SIG-M5 treated with dmso at 0.1 percent for 504 hours (cell line): ENCODE measurements at regions not wholly inside any gene's neighbourhood (a gene's known extent, or its start where the extent isn't known, plus 50 kb on each side); places are given as distances from the start of the nearest gene placed in this dataset.
"Not testable (repeated sequence)": the region's sequence is repeated elsewhere in the genome, so short reads cannot be mapped to it uniquely, and the experiment has no call there.

Experiments
- DNase-seq: peaks from one replicate; lab custom pipeline; 2025; ENCODE audit not compliant: unreplicated experiment; lab: John Stamatoyannopoulos, UW

DNA sequence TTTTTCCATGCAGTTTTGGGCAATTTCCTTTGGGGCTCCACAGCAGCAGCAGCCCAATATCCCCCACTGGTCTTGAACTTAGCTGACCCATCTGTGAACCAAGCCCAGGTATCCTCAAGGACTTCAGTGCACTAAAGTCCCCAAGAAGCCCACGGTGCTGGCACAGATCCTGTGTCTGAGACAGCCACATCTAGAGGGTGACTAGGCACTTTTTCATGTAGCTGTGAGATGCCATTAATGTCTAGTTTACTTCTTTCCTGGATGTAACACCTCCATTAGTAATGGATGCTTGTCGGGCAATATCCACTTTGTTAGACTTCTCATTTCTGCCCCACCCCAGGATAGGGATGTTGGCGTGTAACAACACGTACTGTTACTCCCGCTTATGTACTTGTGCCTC is 117.9 kb downstream of the GPCPD1 start:
- DNase-seq, result no peak

DNA sequence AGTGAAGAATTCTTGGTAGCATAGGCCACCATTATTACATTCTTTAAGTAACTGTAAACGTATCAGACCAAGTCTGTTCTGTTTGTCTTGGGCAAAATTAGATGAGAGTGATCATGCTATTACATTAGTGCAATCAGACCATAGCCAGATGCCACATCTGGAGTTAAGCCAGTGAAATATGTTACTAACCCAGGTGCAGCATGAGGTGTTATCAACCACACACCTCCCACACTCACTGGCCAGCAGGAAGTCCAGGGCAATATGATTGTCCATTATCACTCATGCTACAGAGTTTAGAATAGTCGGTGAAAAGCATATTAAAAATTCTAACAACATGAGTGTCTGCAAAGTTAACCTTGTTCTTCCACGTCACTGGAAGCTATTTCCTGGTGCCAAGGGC is 119.4 kb downstream of the GPCPD1 start:
- no peak for DNase-seq

DNA sequence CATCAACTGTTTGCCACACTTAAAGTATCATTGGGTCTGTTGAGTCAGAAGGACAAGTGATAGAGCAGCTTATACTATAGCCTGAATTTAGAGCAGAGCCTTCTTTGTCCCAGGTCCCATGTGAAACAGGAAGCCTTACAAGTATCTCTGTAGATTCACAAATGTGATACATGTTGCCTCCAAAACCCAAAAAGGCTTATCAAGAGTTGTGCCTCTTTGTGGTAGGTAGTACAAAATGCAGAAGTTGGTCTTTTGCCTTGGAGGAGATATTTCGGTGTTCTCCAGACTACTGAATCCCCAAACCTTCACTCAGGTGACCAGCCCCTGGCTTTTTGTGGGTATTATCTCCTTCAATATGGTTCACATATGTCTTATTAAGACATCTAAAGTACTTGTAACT is 121.2 kb downstream of the GPCPD1 start:
- DNase-seq, result no peak

DNA sequence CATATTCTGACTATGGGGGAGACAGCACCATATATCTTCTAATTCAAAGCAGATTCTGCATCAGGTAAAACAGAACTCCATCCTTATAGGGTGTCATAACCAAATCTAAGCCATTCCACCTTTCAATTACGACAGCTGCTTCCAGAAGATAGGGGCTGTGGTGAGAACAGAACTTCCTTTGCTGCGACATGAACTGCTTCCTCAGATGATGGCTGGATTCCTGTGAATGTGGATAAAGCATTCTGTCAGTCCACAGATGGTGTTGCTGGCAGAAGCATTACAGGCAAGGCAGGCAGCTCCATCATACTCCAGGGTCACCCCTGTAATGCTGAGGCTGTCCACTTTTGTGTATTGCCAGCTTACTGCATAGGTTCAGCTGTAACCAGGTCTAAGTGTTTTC is 122.0 kb downstream of the GPCPD1 start:
- DNase-seq, result no peak

DNA sequence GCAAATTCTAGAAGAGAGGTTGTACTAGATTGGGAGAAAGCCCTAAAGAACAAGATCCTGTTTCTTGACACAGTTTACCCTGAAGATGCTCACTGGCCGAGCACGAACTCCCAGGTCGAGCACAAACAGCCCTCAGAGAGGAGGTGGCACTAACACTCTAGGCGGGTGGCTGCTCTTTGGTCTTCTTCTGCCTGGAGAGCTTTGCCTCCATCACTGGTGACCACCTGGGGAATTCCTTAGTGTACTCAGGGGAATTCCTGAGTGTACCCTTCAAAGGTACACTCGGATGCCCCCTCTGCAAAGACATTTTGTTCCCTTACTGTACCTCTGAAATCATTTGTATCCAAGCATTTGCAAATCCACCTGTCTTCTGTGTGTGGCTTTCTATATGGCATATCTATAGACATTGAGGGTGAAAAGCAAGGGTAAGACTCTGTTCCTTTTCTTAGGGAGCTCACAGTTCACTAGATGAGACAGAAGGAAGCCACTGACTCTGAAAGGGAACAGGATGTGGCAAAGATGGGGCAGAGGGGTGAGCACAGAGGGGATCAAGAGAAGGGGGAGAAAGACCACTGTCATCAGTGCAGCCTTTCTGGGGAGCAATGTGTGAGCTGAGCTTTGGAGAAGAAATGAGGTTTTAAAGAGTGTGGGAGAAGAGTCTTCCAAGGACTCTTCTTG is 124.3 kb downstream of the GPCPD1 start:
- no peak for DNase-seq

DNA sequence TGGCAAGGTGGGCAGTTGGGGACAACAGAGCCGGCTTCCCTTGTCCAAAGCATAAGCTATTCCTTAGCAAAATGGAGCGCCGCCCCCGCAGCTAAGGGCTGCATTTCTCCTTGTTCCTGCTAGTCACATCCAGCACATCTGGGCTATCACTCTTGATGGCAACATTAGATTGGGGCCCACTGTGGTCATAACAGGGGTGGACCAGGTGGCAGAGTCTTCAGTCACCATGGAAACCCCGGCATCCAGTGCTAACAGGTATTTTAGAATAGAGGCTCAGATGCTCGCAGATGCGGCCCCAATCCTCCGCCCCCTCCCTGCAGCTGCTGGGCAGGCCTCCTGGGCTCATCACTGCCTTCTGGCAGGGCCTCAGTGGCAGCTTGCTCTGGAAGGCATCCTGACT is 125.9 kb downstream of the GPCPD1 start:
- no peak for DNase-seq

DNA sequence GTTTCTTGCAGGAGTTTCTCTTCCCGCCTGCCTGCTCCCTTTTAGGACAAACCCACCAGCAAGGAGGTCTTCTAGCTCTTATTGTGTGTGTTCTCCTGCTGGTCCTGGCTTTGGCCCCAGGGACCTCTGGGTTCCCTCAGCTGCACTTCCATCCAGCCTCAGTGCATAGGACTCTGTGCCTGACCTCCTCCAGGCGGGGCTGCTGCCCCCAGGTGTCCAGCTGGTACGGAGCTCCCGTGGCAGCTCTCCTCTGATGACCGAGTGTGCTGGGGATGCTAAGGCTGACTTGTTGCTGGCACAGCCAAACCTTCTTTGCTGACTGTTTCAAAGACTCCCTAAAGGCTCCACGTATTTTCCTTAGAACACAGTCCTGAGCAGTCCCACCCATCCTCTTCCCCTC is 126.5 kb downstream of the GPCPD1 start:
- no peak for DNase-seq

DNA sequence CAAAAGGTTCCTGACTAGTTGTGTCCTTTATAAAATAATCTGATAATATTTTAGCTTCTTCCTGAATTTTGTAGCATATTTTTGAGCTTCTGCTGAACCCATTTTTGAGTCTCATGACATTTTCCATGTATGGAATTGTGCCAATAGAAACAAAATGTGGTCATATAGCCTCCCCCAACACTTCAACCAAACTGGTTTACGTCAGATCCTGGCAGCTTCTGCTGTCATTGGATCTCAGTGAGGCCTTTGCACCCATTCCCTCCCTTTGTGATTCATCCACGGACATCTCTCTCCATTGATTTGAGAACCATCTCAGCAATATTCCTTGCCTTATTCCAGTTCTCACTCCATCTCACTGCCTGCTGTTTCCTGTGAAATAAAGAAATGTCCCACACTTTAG is 128.0 kb downstream of the GPCPD1 start:
- no peak for DNase-seq

DNA sequence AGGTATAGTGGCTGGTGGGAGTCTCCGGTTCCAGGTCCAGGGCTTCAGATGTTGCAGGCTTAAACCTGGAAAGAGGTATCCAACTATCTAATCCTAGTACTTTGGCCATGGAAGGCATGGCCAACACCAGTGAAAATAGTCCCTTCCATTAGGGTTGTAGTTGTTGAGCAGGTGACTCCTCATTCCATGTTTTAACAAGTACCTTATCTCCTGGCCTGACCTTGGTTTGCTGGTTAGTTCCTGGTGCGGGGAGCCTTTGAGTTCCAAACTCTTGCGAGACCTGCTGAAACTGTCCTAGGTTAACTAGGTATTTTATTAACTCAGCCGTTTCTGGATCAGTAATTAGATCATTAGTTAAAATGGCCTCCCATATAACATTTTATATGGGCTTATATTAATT is 128.9 kb downstream of the GPCPD1 start:
- DNase-seq, result no peak

DNA sequence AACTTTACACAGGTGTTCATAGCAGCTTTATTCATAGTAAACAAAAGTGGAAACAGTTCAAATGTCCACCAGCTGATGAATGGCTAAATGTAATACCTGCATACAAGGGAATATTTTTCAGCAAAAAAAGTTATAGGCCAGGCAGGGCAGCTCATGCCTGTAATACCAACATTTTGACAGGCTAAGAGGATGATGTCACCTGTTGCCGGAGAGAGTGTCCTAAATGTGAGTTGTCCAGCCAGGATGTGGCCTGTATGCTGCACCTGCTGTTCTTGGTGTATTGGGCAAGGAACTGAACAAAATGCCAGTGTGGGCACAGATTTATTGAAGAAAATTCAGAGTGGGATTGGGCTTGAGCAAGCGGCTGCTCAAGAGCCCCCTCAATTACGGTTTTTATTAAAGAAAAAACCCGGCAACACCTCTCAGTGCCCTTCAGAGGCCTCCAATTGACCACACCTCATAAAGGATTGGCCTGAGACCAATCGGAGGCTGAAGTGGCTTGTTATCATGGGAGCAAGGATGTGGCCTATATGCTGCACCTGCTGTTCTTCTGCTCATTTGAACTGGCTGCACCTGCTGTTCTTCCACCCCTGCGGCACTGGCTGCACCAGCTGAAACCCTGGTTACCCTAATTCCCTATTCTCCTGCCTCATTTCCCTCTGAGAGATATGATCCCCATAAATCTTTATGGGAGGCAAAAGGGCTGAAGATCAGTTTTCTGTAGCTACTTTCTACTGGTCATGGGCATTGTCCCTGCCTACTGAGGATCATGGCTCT is 129.8 kb downstream of the GPCPD1 start:
- no peak for DNase-seq

DNA sequence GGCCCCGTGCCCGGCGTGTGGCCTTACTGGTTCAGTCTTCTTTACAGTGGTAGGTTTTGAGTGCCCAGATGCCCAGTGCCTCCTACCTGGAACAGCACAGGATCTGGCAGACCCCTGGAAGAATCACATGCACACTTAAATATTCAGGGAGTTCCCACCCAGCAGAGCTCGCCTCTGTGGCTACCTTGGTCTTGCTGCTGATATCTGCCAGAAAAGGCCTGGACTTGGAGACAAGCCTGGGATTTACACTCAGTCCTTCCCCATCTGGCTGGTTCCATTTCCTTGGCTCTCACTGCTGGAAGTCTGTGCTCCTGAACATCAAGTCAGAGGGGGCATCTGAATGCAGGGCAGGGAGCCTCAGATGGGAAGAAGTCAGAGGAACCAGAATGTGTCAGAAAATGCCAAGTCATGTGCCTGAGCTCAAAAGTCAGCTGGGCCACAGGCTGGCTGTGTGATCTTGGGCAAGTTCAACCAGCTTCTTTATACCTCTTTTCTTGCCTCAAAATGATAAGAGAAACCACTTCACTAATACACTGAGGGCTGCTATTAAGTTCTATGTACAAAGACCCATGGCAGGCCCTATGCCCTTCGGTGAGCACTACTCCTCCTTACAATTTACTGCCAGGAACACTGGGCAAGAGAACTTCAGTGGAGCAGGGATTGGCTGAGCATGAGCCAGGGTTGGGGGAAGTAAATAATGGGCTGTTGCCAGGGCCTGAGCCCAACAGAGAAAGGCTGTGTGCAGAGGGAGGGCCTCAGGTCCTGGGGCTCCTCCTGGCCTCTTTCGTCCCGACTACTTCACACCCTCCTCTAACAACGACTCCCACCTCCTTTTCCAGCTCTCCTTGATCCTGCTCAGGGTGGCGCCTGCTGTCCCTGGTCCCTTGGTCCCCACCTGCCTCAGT is 135.9 kb downstream of the GPCPD1 start:
- DNase-seq, result no peak

DNA sequence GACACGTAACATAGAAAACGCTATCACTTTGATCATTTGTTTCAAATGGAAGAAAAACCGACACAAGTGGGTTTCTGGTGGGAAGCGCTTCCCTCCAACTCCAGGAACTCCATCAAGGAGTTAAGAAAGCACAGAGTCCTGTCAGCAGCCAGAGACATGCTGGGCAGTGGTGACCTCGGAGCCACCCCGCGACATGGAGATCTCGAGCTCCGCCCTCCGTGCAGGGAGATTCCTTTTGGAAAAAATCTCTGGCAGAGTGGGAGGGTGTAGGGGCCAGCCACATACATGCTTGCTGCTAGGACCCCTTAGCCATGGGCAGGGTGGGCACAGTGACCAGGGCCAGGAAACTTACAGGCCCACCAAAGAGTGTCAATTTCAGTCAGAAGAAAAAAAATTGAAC is 138.9 kb downstream of the GPCPD1 start:
- not testable (repeated sequence) for DNase-seq

DNA sequence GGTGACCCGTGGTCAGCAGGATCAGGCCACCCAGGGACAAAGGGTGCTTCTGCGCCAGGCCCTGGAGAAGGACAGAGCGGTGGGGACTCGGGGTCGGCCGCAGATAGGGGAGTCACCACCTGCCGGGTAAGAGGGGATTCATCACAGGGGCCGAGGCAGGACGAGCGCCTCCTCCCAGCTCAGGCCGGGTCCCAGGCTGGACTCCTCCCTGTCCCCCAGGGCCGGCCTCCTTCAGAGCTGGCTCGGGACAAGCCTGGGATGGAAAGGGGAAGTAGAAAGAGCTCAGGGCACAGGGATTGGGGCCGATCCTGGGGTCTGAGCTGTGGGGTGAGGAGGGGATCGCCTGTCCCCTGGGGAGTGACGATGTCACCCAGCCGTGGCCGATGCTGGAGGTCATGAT is 139.4 kb downstream of the GPCPD1 start:
- no peak for DNase-seq

DNA sequence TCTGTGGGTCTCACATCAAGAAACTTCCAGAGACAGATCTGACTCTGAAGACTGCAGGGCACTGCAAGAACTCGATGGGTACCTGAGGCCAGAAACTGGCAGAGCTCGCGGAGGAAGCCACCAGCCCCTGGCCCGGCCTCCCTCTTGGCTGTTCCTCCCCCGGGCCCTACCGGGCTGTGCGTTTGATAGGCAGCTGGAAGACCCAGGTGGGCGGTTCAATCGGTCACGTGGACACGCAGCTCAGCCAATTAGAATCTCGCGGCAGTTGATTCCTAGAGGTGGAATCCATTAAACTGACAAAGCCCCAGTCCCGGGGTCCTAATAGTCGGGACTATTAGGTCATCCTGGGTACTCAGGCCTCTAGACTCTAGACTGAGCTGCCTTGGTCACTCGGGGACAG is 139.9 kb downstream of the GPCPD1 start:
- no peak for DNase-seq

DNA sequence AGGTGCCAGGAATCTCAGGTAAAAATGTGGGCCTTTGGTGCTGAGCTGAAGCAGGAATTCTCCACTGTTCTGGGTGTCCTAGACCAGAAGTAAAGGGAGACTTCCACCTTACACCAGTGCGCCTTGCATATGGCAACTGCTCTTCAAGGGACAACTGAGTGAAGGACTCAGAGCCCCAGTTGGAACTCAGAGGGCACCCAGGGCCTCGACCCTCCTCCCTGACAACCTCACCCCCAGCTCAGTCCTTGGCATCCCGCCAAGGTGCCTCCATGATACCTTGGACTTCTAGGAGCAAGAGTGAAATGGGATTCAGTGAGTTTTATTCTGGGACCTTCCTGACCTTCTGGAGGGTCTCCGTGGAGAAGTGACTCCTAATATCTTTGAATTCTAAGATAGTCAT is 140.3 kb downstream of the GPCPD1 start:
- no peak for DNase-seq

DNA sequence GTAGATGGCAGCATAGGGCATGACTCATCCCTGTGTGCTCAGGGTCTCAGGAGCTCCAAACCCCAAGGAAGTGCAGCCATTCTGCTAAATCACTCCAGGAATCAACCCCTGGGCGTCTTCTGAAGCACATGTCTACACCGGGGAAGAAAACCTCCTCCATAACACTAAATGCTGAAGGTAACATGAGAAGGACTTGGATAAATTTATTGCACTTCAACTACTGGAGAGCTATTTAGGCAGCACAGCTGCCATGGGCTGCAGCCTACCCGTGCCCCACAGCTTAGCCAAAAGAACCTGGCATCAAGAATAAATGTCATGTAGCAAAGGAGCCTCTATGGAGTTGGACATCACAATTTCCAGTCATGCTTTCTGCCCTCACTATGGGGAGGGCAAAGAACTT is 141.7 kb downstream of the GPCPD1 start:
- DNase-seq, result no peak

DNA sequence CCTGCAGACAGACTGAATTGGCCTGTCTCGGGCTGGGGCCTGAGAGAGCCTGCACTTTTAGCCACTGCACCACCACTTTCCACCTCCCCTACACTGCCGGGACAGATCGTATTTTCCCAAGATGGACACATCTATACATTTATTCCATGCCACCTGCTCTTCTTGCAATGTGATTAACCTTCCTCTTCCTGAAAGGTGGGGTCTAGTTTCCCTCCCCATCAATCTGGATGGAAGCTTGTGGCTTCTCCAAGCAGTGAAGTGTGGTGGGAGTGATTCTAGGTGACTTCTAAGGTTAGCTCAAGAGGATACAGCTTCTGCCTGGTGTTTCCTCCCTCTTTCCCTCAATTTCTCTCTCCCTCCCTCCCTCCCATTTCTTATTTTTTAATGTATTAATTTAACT is 143.7 kb downstream of the GPCPD1 start:
- DNase-seq, result no peak

DNA sequence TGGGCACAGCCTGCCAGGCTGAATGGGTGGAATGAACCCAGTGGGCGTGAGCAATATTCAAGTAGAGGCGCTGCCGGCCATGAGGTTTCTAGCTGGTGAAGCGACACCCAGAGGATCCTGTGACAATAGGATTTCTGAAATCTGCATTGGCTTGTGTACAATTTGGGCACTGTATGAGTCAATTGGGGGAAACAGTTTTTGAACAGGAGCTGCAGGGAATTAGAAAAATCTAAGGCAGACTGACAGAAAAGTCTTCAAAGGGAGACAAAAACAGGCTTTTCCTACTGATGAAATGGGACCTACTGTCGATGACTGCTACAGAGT is 145.2 kb downstream of the GPCPD1 start:
- no peak for DNase-seq

DNA sequence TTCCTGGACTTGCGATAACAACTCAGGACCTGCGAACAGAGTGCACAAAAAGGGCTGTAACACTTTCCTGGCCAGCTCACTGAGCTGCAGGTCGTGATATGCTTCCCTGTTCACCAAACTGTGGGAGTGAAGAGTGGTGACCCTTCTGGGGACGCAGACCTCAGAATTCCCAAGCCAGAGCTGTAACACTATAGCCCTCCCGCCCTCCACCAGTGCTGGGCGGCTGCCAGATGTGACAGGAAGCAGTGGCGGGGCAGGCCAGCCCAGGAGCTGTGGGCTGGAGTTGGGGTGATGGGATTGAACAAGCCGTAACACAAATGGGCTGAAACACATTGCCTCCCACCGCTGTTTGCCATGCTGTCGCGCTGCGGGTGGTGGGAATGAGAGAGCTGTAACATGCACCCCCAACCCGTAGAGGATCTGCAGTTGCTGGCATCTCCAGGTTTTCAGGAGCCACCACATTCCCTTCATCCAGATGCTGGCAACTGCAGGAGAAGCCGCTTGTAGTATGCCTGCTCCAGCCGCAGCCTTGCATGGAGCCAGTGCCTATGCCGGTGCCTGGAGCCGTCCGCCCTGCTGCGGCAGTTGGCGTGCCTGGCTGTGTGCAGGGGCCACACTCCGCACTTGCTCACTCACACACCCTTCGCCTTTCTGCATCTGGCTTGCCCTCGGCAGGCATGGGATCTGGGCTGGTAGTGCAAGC is 145.8 kb downstream of the GPCPD1 start:
- no peak for DNase-seq

DNA sequence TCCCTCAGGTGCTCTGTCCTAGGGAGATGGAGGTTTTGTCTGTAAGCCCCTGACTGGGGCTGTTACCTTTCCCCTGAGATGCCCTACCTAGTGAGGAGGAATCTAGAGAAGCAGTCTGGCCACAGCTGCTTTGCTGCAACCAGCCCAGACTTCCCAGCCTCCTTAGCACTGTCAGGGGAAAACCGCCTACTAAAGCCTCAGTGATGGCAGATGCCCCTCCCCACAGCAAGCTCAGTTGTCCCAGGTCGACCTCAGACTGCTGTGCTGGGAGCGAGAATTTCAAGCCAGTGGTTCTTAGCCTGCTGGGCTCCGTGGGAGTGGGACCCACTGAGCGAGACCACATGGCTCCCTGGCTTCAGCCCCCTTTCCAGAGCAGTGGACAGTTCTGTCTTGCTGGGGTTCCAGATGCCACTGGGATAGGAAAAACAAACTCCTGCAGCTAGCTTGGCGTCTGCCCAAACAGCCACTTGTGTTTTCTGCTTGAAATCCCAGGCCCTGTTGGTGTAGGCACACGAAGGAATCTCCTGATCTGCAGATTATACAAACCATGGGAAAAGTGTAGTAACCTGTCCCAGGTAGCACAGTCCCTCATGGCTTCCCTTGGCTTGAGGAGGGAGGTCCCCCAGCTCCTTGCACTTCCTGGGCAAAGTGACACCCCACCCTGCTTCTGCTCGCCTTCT is 146.4 kb upstream of the PROKR2 start:
- DNase-seq, result no peak

DNA sequence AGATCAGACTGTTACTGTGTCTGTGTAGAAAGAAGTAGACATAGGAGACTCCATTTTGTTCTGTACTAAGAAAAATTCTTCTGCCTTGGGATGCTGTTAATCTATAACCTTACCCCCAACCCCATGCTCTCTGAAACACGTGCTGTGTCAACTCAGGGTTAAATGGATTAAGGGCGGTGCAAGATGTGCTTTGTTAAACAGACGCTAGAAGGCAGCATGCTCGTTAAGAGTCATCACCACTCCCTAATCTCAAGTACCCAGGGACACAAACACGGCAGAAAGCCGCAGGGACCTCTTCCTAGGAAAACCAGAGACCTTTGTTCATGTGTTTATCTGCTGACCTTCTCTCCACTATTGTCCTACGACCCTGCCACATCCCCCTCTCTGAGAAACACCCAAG is 137.0 kb upstream of the PROKR2 start:
- DNase-seq, result not testable (repeated sequence)
